Osteoblast (primary cell): ENCODE measurements at regions not wholly inside any gene's neighbourhood (a gene's known extent, or its start where the extent isn't known, plus 50 kb on each side); places are given as distances from the start of the nearest gene placed in this dataset.

Source experiments
- DNase-seq: peaks from one replicate; pipeline ENCODE4 v3.0.0; 2011; ENCODE audit warnings: low spot score, mixed read lengths; ENCODE audit not compliant: insufficient read length; ENCODE audit errors: missing footprints
- H2AFZ ChIP-seq: 2 replicates; pipeline ENCODE4 v1.6.0; 2011; ENCODE audit warnings: mild to moderate bottlenecking, low read length
- H3K27ac ChIP-seq: 2 replicates; pipeline ENCODE4 v1.5.1; 2011; ENCODE audit warnings: mild to moderate bottlenecking, low read depth, low read length, moderate library complexity
- H3K27me3 ChIP-seq: 2 replicates; pipeline ENCODE4 v1.6.0; 2012; ENCODE audit warnings: mild to moderate bottlenecking, control low read depth, inconsistent platforms, low read length, moderate library complexity; ENCODE audit not compliant: insufficient read depth
- H3K36me3 ChIP-seq: 2 replicates; pipeline ENCODE4 v1.5.1; 2011; ENCODE audit warnings: mild to moderate bottlenecking, low read length, control low read depth, moderate library complexity; ENCODE audit not compliant: insufficient read depth
- H3K4me1 ChIP-seq: 2 replicates; pipeline ENCODE4 v1.5.1; 2011; ENCODE audit warnings: mild to moderate bottlenecking, low read length, control low read depth, moderate library complexity; ENCODE audit not compliant: insufficient read depth
- H3K4me2 ChIP-seq: 2 replicates; pipeline ENCODE4 v1.6.0; 2011; ENCODE audit warnings: mild to moderate bottlenecking, low read length; ENCODE audit not compliant: insufficient read depth
- H3K4me3 ChIP-seq: fragments of 200-600 bp; sonication (generic); 3 replicates; pipeline ENCODE4 v1.5.1; 2012; ENCODE audit warnings: mild to moderate bottlenecking, low read length, inconsistent platforms; ENCODE audit not compliant: insufficient read depth
- H3K79me2 ChIP-seq: 2 replicates; pipeline ENCODE4 v1.6.0; 2012; ENCODE audit warnings: mild to moderate bottlenecking, low read length, control low read depth, inconsistent platforms; ENCODE audit not compliant: insufficient read depth
- H3K9me3 ChIP-seq: 2 replicates; pipeline ENCODE4 v1.5.1; 2011; ENCODE audit warnings: low read depth, low read length, control low read depth
- H4K20me1 ChIP-seq: 2 replicates; pipeline ENCODE4 v1.6.0; 2012; ENCODE audit warnings: mild to moderate bottlenecking, low read length, control low read depth; ENCODE audit not compliant: insufficient read depth
- TF ChIP-seq, protein P1 (sequence below): IDR thresholded peaks from 2 replicates; pipeline ENCODE4 v1.5.1; 2011; ENCODE audit warnings: mild to moderate bottlenecking, low read depth, low read length, moderate library complexity; ENCODE audit errors: extremely low read depth

GRCh38 chr4:125389713-125390112 lies 75.0 kb downstream of the FAT4 start:
- Histone ChIP-seq H3K4me3 (peak overlapping the region; percentile 33), H3K27me3 (no peaks in the 10 kb centered on the region), H4K20me1 (no peaks in the 10 kb centered on the region), H3K4me2 (peak overlapping the region; percentile 70), H3K9me3 (no peaks in the 10 kb centered on the region), H3K79me2 (no peaks in the 10 kb centered on the region), H3K27ac (peak overlapping the region; percentile 67), H3K36me3 (no peaks in the 10 kb centered on the region), H2AFZ (no peak overlapping the region), H3K4me1 (peaks cover 50% of the 10 kb centered on the region)
- TF ChIP-seq, protein P1, sequence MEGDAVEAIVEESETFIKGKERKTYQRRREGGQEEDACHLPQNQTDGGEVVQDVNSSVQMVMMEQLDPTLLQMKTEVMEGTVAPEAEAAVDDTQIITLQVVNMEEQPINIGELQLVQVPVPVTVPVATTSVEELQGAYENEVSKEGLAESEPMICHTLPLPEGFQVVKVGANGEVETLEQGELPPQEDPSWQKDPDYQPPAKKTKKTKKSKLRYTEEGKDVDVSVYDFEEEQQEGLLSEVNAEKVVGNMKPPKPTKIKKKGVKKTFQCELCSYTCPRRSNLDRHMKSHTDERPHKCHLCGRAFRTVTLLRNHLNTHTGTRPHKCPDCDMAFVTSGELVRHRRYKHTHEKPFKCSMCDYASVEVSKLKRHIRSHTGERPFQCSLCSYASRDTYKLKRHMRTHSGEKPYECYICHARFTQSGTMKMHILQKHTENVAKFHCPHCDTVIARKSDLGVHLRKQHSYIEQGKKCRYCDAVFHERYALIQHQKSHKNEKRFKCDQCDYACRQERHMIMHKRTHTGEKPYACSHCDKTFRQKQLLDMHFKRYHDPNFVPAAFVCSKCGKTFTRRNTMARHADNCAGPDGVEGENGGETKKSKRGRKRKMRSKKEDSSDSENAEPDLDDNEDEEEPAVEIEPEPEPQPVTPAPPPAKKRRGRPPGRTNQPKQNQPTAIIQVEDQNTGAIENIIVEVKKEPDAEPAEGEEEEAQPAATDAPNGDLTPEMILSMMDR: no peak
- DNase-seq: no peak

DNA sequence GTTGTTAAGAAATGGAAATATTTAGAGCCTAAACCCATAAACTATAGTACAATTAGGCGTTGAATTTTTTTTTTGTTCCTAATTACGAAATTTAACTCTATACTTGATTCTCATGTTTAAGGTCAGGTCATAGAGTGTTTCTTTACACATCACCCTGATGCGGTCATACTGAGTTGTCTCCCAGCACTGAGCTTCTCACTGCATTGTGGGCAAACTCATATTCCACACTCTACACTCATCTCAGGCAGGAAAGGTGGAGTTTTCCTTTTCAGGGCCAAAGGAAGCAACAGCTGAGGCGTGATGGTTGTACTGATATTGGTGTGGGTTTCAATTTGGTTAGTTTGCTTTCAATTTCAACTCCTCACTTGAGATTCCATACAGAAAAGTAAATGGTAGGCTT lies 75.4 kb downstream of the FAT4 start:
- no peaks in the 10 kb centered on the region for H3K36me3 ChIP-seq
- H3K27me3 ChIP-seq: no peaks in the 10 kb centered on the region
- H3K79me2 ChIP-seq: no peaks in the 10 kb centered on the region
- DNase-seq: peak; percentile 59
- peak overlapping the region; percentile 33 for H3K4me3 ChIP-seq
- no peaks in the 10 kb centered on the region for H3K9me3 ChIP-seq
- no peaks in the 10 kb centered on the region for H4K20me1 ChIP-seq
- H3K4me2 ChIP-seq: peak overlapping the region; percentile 70
- TF ChIP-seq, protein P1: no peak
- H3K4me1 ChIP-seq: peaks cover 50% of the 10 kb centered on the region
- H2AFZ ChIP-seq: no peak overlapping the region
- H3K27ac ChIP-seq: peak overlapping the region; percentile 67

DNA sequence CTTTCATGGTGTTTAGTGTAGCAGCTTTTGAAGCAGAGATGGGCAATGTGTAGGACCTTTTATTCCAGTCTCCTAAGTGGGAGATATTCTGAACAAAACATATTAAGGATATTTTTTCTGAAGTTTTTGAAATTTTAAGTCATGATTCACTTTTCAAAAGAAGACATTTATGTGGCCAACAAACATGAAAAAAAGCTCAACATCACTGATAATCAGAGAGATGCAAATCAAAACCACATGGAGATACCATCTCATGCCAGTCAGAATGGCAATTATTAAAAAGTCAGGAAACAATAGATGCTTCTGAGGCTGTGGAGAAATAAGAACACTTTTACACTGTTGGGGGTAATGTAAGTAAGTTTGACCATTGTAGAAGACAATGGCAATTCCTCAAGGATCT lies 76.0 kb downstream of the FAT4 start:
- Histone ChIP-seq H3K9me3 (no peaks in the 10 kb centered on the region), H3K36me3 (no peaks in the 10 kb centered on the region), H3K4me3 (peak overlapping the region; percentile 33), H2AFZ (no peak overlapping the region), H3K27me3 (no peaks in the 10 kb centered on the region), H4K20me1 (no peaks in the 10 kb centered on the region), H3K79me2 (no peaks in the 10 kb centered on the region), H3K4me1 (peaks cover 50% of the 10 kb centered on the region), H3K27ac (peak overlapping the region; percentile 67), H3K4me2 (peak overlapping the region; percentile 70)
- DNase-seq: no peak
- TF ChIP-seq, protein P1: no peak

- no peaks in the 10 kb centered on the region for H3K27me3 ChIP-seq
- H4K20me1 ChIP-seq: no peaks in the 10 kb centered on the region
- no peak overlapping the region for H2AFZ ChIP-seq
- H3K9me3 ChIP-seq: no peaks in the 10 kb centered on the region
- peaks cover 48% of the 10 kb centered on the region for H3K4me1 ChIP-seq
- H3K4me3 ChIP-seq: no peak overlapping the region
- H3K79me2 ChIP-seq: no peaks in the 10 kb centered on the region
- H3K36me3 ChIP-seq: no peaks in the 10 kb centered on the region
- DNase-seq: no peak
- peak overlapping the region; percentile 20 for H3K4me2 ChIP-seq
- no peak overlapping the region for H3K27ac ChIP-seq
- TF ChIP-seq, protein P1: no peak
Observed at GRCh38 chr4:125392694-125393093, 77.9 kb downstream of the FAT4 start.
